ENCODE measurements at regions not wholly inside any gene's neighbourhood (a gene's known extent, or its start where the extent isn't known, plus 50 kb on each side); places are given as distances from the start of the nearest gene placed in this dataset.
"Not testable (repeated sequence)": the region's sequence is repeated elsewhere in the genome, so short reads cannot be mapped to it uniquely, and the experiment has no call there.

DNA sequence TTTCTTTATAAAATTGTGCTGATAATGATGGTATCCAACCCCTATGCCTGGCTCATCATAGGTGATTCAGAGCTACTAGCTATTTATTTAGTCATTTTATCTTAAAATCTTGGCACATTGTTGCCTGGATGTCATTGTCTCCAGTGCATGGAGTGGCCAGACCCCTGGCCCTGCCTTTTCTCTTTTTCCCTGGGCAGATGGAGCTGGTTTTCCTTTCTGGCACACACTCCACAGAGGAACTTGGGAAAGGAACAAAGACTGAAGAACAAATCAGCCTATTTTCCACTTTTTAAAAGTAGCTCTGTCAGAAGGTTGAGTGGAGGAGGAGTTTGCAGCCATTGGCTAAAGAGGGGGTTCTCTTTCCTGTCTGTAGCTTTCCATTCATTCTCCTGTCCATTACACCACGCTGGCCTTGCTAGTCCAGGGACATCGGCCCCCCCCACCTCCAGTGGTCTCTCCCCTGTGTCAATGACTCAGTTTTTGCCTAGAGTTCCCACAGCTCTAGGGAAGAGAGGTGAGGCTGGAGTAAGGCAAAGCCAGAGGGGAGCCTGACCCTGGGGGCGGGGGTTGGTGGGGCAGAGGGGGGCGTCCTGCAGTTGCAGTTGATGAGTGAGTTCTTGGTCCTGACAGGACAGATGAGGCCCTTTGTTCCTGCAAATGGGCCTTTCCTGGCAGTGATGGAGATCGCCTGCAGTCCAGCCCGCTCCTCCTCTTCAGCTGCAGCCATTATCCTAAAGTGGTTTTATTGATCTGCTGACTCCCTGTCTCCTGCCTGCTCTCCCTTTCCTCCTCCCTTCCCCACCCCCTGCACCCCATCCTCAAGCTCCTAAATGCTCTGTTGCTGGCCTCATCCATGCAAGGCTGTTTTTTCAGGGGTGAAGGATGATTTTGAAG lies 774.5 kb downstream of the DHX35 start:
- DNase-seq, result no peak

DNA sequence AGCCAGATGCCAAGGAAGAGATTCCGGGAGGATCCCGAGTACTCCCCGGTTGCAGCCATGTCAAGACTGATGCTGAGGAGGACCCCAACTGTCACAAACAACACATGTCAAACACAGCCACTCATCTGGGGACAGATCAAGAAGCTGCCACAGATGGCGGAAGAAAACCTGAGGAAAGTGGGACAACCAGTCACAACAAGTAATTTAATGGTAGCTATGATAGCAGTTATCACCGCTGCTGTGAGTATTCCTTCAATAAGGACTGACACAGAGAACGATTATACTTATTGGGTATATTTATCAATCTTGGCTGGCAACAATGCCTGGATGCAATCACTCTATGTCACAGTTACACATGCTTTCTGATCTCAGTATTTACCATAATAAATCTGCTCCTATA lies 763.4 kb downstream of the DHX35 start:
- DNase-seq, result not testable (repeated sequence)

DNA sequence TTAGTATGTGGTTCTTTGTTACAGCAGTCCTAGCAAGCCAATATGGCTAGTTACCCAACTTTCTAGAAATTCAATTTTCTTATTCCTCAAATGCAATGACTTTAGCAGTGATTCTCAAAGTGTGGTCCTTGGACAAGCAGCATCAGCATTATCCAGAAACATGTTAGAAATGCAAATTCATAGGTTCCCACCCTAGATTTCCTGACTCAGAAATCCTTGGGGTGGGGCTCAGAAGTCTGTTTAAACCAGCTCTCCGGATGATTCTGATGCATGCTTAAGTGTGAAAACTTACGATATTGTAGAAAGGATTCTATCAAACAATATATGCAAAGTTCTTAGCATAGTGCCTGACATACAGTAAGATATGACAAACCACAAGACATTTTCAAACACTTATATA lies 757.1 kb downstream of the DHX35 start:
- DNase-seq, result no peak

DNA sequence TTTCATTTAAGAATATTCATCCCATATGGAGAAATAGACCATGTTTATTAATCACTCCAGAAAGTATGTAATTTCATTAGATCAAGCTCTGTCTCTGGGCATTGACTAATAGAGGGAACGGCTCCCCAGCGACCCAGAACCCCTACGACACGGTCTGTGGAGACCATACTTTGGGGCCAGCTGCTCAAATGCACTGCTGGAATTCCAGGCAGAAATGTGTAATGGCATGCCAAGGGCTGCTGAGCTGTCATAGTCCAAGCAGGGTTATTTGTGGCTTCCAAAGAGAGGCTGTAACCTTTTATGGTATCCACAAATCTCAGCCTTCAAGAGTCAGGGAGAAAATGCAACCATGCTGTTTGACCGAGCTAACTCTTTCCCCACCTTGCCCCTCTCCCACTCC lies 755.8 kb downstream of the DHX35 start:
- DNase-seq, result no peak

DNA sequence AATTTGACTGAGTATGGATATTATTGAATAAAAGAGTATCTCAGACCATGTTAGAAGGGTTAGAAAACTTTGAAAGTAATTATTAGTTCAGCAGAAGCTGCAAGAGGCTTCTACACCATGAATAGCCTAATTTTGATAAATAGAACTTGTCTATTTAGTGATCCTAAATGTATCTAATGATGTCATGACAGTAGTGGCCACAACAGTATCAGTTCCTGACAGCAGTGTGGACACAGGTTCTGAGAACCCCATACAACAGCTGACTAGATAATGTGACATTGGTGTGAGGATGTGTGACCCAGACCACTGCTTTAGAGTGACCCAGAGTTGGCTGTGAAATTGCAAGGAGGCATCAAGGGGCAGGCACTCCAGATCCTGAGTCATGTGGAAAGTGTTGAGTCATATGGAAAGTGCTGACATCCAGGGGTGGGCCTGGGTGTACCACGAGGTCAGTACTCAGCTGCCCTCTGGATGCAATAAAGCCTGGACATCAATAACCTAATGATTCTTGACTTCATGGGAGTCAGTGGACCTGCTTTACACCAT lies 754.7 kb downstream of the DHX35 start:
- DNase-seq, result no peak

DNA sequence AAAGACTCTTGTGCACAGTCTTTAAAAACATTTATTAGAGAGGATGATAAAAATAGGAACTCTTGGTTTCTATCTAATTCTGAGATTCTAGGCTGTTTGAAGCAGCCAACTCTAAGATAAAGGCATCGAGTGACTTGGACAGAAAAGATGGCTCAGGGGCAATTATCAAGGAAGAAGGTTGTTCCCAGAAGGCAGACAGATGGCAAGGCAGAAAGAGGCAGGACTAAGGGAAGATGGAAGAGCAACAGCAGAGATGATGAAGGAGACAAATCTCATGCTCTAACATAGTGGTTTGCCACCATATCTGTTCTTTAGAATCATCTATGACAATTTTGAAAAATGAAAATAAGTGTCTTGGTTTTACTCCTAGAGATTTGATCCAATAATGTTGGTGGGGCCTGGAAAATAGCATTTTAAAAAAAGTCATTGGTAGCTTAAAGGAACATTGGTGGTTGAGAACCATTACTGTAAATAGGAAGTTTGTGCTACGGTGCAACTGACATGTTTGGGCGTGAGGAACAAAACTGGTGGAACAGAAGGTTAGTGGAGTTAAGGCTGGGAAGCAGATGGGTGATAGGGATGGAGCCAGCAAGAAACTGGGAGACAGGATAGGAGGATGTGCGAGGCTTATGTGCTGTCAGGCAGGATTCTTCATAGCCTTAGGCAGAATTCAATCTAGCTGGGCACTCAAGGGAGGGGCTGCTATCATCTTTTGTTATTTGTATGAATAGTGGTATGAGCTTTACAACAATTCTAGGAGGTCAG lies 751.1 kb downstream of the DHX35 start:
- DNase-seq, result no peak

DNA sequence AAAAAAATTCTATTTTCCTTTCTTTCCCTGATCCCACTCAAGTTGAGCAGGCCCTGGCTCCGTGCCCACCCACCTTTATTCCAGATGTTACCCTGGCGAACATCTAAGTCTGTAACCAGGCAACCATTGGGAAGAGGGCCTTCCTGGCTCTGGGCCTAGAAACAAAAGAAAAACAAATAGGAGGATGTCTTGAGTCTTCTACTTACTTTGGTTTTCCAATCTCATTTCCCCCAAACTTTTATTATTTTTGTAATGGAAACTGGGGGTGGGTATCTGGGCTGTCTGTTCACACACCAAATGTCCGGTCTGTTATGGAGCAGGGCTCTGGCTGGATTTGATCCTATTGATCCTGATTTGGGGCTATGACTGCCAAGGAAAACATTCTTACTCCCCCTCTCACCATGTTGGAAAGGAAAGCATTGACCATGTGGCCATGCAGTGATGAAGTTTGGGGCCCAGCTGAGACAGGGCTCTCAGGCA lies 744.1 kb downstream of the DHX35 start:
- DNase-seq, result no peak

DNA sequence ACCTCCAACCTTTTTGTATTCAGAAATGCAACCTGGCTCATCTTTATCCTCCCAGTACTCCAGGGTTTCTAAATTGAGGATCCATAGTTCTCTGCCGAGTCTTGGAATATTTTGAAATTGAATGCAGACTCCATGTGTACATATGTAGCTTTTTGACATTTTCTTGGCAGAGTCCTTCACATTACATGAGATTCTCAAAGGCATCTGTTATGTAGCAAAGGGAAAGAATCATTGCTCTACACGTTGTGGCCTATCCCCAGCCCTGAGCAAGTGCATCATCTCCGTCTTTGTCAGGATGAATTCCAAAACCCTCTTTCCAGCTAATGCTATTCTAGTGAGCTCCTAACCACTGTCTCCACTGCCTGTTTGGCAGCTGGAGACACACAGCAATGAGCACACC lies 742.9 kb downstream of the DHX35 start:
- no peak for DNase-seq

DNA sequence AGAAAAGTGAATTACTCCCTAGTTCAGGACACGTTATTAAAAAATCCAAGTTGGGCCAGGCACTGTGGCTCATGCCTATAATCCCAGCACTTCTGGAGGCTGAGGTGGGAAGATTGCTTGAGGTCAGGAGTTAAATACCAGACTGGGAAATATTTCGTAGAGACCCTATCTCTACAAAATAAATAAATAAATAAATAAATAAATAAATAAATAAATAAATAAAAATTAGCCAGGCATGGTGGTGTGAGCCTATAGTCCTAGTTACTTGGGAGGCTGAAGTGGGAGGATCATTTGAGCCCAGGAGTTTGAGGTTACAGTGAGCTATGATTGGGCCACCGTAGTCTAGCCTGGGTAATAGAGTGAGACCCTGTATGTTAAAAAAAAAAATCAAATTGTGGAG lies 741.2 kb downstream of the DHX35 start:
- DNase-seq, result not testable (repeated sequence)

DNA sequence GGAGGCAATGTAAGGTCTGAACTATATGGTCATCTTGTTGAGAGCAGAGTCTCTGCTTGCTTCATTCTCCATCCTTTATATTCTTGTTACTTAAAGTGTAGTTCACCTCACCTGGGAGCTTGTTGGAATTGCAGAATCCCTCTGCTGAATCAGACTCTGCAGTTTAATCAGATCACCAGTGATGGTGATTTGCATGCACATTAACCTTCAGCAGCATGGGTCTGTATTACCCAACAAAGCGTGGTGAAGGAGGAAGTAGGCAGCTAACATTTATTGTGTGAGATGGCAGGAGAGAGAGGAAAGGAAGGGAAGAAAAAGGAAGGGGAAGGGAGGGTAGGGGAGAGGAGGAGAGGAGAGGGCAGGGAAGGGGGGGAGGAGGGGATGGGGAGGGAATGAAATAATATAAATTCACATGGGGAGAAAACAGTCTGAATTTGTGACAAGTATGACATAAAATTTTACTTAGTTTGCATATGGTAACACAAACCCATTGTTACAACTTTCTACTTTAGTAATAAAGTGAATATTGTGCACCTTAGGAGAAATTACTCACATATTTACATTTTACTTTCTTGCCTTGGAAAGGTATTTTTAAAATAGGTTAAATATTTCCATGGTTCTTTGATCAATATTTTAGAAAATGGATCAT lies 740.7 kb downstream of the DHX35 start:
- no peak for DNase-seq

DNA sequence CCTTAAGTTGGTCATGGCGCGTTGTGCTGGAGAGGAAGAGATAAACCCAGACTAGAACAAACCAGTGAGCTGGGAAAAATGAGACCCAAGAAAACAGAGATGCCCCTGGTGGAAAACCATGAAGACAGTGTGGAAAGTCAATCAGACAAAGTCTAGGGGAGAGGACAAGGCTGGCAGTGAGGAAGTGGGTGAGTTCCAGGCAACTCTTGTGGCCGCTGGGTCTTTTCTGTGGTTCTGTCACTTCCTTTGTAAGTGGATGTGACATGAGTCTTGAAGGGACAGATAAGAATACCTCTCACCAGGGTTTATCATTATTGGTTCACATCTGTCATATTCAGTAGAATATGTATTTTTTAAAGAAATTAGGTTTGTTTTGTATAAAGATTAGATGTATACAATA lies 738.4 kb downstream of the DHX35 start:
- DNase-seq, result no peak

DNA sequence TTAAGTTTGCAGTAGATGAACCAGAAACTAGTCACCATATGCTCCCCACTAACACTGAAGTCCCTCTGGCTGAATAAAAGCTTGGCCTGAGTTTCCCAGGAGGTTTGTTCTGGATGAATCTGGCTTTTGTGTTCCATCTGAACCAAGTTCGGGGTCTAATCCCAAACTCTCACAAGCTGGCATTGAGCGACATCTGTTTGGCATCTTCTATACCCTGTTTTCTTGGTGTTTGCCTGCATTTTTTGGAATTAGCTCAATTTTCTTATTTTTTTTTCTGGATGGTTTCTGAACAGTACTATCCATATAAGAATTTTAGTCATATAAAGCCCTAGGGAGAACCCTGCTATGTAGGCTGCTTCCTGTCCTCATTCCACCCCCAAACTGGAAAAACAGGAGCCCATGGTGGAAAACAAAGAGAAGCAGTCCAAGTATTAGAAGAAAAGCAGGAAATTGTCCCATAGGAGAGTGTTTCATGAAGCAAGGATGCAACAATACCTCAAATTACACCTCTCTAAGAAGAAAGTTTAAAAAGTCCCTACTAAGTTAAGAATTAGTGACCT lies 737.1 kb downstream of the DHX35 start:
- DNase-seq, result no peak

DNA sequence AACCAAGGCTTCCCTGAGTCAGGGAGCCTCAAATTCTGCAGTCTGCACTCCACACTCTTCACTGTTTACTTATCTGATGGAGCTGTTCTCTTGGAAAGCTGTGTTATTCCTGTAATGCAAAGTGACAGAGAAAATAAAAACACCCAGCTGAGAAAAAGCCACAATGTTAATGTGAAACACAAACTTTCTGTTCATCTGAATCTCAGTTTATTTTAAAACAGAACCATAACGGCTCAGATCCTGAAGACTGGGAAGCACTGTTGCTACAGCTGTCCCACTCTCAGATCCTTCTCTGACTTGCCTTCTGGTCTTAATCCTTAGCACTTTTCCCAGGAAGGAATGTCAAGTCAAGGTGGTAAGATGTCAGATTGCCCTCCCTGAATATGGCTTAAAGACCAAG lies 736.6 kb downstream of the DHX35 start:
- DNase-seq, result no peak

DNA sequence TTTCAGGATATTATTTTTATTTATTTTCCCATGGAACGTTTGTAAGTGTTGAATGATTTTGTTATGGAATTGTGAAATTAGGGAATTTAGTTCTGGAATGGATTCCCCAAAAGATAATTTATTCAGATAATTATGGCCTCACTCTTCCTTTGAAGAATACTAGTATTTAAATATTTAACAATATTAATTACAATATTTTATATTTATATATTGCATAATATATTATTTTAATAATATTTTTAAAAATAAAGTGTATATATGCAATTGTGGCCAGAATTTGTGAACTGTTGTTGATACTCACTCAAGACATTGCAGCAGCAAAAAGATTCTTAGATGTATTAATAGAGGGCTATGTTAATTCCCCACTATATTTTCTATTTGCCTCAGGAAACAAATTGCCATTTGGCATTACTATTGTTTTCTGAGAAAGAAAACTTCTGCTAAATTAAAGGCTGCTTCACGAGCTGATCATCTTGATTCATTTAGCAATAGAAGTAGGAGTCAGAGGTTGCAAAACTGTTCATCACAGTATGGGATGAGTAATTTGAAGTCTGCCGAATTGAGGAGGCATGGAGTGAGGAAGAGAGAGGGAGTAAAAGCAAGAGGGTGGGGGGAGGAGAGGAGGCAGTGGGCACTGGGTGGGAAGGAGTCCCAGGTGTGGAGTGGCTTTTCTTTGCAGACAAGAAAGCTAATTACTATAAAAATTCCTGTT lies 729.2 kb downstream of the DHX35 start:
- no peak for DNase-seq

DNA sequence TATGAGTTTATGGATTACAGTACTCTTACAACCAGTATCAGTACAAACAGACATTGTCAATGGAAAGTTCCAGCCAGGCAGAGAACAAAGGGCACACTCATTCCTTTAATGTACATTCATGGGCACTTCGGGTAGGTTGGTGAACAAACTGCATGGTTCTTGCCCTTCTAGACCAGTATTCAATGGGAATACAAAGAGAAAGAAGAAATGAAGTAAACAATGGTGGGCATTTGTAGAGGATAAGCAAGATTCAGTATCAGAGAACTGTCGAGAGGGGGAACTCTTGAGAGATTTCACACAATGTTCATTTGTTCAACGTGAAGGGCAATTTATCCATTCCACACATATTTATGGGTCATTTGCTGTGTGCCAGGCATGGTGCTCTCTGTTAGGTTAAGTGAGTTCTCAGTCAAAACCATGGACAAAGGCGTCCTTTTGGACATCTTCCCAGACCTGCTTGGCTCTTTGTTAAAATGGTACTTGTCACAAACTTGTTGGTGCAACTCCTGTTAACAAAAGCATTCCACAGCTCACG lies 714.8 kb downstream of the DHX35 start:
- DNase-seq, result no peak

DNA sequence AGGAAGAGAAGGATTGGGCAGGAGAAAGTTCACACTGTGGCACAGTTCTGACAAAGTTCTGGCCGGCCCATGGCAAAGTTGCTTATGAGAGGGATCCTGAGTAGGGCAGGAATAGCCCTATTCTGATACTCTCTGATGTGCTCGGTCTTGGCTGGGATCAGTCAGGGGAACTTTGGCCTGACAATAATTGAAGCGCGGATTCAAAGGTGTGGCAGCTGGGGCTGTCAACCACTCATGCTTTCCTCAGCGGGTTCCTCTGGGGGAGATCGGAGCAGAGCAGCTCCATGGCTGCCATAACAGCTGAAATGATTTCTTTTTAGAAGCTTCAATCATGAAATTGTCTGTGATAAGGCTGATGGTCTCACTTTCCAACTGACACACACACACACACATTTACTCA lies 714.1 kb downstream of the DHX35 start:
- DNase-seq, result no peak

DNA sequence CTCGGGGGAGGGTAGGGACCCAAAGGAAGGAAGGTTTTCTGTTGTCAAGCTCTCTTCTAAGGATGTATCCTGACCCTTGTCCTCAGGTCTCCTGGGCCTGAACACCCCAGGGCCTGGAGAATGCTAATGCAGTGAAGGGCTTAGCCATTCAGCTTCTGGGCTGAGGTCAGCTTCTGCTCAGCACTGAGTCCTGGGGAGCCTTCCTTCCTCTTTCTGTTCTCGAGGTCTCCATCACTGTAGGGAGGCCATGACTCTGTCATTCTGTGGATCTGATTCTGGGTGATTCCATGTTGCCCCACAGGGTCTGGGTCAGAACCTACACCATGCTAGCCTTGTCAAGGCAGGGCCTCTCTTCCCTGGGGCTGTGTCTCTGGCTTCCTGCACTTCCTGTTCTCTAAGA lies 712.7 kb downstream of the DHX35 start:
- DNase-seq, result no peak

DNA sequence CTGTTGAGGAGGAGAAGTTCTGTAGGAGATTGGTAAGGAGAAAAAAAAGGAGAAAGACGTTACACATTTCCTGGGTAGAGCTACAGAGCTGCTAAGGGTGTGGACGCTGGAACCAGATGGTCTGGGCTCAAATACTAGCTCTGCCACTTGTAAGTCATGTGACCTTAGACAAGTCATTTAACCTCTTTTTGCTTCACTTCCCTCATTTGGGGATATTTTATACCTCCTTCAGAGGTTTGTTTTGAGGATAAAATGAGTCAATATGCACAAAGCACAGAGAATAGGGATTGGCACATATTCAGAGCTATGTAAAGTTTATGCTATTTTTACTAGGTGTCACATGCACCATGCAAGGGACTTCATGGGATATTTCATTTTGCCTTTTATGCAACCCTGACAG lies 708.8 kb downstream of the DHX35 start:
- no peak for DNase-seq

DNA sequence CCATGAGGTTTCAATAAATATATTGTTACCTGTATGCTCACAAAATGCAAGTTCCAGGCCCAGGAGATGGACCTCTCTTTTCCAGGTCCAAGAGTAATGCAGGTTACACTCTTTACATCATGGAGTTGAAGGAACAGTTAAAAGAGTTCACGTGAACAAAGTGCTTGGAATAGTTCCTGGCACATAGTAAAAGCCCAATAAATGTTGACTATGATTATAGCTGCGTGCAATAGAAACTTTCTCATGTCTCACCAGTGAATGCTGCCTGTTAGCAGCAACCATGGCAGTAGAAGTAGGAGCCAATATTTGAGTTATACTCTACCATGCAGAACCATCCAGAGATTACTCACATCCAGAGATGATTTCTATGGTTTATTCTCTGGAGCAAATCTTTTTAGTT lies 707.5 kb downstream of the DHX35 start:
- no peak for DNase-seq

DNA sequence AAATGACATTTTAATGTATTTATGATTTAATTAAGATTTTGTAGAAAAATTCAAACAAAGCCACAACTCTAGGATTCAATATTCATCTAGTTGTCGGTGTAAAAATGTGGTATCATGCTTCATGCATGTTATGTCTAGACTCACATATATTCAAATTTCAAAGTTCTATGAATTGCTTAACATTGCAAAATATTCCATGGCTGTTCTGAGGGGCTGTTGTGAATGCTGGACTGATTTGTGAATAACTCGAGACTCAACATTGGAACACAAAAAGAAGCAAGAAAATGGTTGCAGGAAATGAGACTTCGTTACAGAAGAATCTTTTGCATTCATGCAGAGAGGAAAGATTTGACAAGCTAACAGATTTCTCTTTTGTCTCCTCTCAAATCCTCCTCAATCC lies 705.9 kb downstream of the DHX35 start:
- DNase-seq, result no peak

DNA sequence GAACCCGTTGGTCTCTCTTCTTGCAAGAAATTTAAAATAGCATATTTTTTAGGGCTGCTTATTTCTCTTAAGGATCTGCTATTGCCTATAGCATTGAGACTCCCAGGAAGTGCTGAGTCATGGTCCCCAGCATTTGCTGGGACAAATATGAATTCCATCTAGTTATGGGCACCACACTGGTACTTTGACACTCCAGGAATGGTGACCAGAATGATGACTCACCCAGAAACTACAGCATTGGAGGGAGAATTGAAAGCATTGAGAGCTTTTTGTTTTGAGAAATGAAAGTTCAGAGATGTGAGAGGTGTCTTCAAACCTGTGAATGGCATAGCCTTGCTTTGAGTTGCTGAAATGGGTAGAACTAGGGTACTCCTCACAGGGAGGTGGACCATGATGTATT lies 699.7 kb downstream of the DHX35 start:
- DNase-seq, result no peak

DNA sequence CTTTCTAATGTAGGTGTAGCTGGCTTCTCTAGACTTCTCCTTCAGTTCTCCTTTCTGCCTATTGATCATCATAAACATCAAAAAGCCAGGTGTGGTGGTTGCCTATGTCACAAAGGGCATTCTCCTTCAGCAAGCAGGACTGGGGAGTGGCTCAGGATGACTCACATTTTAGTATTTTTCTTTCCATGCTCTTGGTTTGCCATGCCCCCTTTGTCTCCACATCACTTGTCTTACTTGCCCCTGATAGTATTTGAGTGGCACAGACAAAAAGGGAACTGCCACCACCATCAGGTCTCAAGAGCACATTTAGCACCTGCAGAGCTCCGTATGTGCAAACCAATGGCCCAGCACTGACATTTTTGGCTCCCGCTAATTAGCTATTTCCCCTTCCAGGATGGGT lies 698.8 kb downstream of the DHX35 start:
- DNase-seq, result no peak

Data from hippocampal formation (tissue), 2 donors.